HEK293 (cell line): ENCODE measurements at regions not wholly inside any gene's neighbourhood (a gene's known extent, or its start where the extent isn't known, plus 50 kb on each side); places are given as distances from the start of the nearest gene placed in this dataset.

Experiments
- CTCF ChIA-PET: fragments of 350-600 bp; formaldehyde crosslinking; extraction: SDS; loops from one replicate; lab custom pipeline; 2021; ENCODE audit warnings: antibody characterized with exemption; lab: Yijun Ruan, JAX
- POLR2A ChIA-PET: fragments of 300-600 bp; formaldehyde crosslinking; extraction: SDS; loops from one replicate; lab custom pipeline; 2020; ENCODE audit warnings: antibody characterized with exemption, inconsistent platforms; lab: Yijun Ruan, JAX
- H3K27ac ChIP-seq: fragments of 200-500 bp; sonication (Bioruptor generic); 2 replicates; pipeline ENCODE4 v1.5.1; 2014; ENCODE audit warnings: low read depth, low read length, control low read depth, inconsistent platforms; ENCODE audit errors: extremely low read depth
- H3K36me3 ChIP-seq, 2 experiments: fragments of 200-500 bp in 1 of 2; sonication (Bioruptor generic) in 1 of 2; 1 replicate in 1 of 2; 2 replicates in 1 of 2; pipeline ENCODE4 v1.5.1; 2014 to 2017; ENCODE audit warnings: inconsistent platforms in 2 of 2, low read length in 2 of 2; ENCODE audit not compliant: control insufficient read depth in 2 of 2, insufficient read depth in 1 of 2
- H3K4me1 ChIP-seq: fragments of 200-500 bp; sonication (Bioruptor generic); 2 replicates; pipeline ENCODE4 v1.5.1; 2014; ENCODE audit warnings: mild to moderate bottlenecking, low read length, inconsistent platforms; ENCODE audit not compliant: control insufficient read depth, insufficient read depth
- H3K4me3 ChIP-seq: 2 replicates; pipeline ENCODE4 v1.5.1; 2011; ENCODE audit warnings: low read depth, mild to moderate bottlenecking, control low read depth, low read length, moderate library complexity
- H3K9me3 ChIP-seq: fragments of 200-500 bp; sonication (Bioruptor generic); 2 replicates; pipeline ENCODE4 v1.5.1; 2014; ENCODE audit warnings: low read depth, low read length, inconsistent platforms; ENCODE audit not compliant: control insufficient read depth, insufficient read depth
- EGR2 ChIP-seq: fragments of 450-650 bp; formaldehyde crosslinking; IDR thresholded peaks from 2 replicates; pipeline ENCODE4 v1.5.1; 2016; ENCODE audit warnings: low read depth, missing biosample characterization, missing genetic modification characterization
- HOXC10 ChIP-seq: sonication (generic); formaldehyde crosslinking; IDR thresholded peaks from 2 replicates; pipeline ENCODE4 v1.8.1; 2023; ENCODE audit warnings: mild to moderate bottlenecking, missing genetic modification reagents
- MYNN ChIP-seq: fragments of 450-650 bp; formaldehyde crosslinking; IDR thresholded peaks from 2 replicates; pipeline ENCODE4 v1.5.1; 2016; ENCODE audit warnings: missing biosample characterization, missing genetic modification characterization, borderline replicate concordance
- ZBTB21 ChIP-seq: fragments of 450-650 bp; formaldehyde crosslinking; IDR thresholded peaks from 2 replicates; pipeline ENCODE4 v1.5.1; 2017; ENCODE audit warnings: missing biosample characterization, missing genetic modification characterization
- ZFHX2 ChIP-seq: fragments of 450-650 bp; formaldehyde crosslinking; conservative IDR thresholded peaks from 2 replicates; pipeline ENCODE4 v1.5.1; 2016; ENCODE audit warnings: missing biosample characterization, missing genetic modification characterization
- ZFP41 ChIP-seq: fragments of 450-650 bp; formaldehyde crosslinking; IDR thresholded peaks from 2 replicates; pipeline ENCODE4 v1.5.1; 2016; ENCODE audit warnings: missing biosample characterization, missing genetic modification characterization, borderline replicate concordance
- ZNF175 ChIP-seq: fragments of 450-650 bp; formaldehyde crosslinking; IDR thresholded peaks from 2 replicates; pipeline ENCODE4 v1.5.1; 2016; ENCODE audit warnings: missing biosample characterization, missing genetic modification characterization
- ZNF311 ChIP-seq: fragments of 450-650 bp; formaldehyde crosslinking; IDR thresholded peaks from 2 replicates; pipeline ENCODE4 v1.5.1; 2017; ENCODE audit warnings: missing biosample characterization, missing genetic modification characterization, borderline replicate concordance
- ZNF335 ChIP-seq: fragments of 450-650 bp; formaldehyde crosslinking; conservative IDR thresholded peaks from 2 replicates; pipeline ENCODE4 v1.5.1; 2016; ENCODE audit warnings: missing biosample characterization, missing genetic modification characterization
- ZNF341 ChIP-seq: fragments of 450-650 bp; formaldehyde crosslinking; IDR thresholded peaks from 2 replicates; pipeline ENCODE4; 2016; ENCODE audit warnings: low read depth, missing biosample characterization, missing genetic modification characterization
- ZNF561 ChIP-seq: fragments of 450-650 bp; IDR thresholded peaks from 2 replicates; pipeline ENCODE4 v1.5.1; 2018; ENCODE audit warnings: missing biosample characterization, missing genetic modification characterization, borderline replicate concordance
- ZNF785 ChIP-seq: fragments of 450-650 bp; formaldehyde crosslinking; IDR thresholded peaks from 2 replicates; pipeline ENCODE4 v1.5.1; 2016; ENCODE audit warnings: missing biosample characterization, missing genetic modification characterization
- TF ChIP-seq, protein P1 (sequence below): fragments of 450-650 bp; formaldehyde crosslinking; IDR thresholded peaks from 2 replicates; pipeline ENCODE4 v1.5.1; 2016; ENCODE audit warnings: missing biosample characterization, missing genetic modification characterization
- TF ChIP-seq, protein P2 (sequence below): sonication (generic); formaldehyde crosslinking; IDR thresholded peaks from 2 replicates; pipeline ENCODE4 v1.8.1; 2022; ENCODE audit warnings: mild to moderate bottlenecking, moderate library complexity, missing genetic modification reagents
- TF ChIP-seq, protein P3 (sequence below): fragments of 450-650 bp; formaldehyde crosslinking; IDR thresholded peaks from 2 replicates; pipeline ENCODE4 v1.5.1; 2016; ENCODE audit warnings: missing biosample characterization, missing genetic modification characterization
- TF ChIP-seq, protein P4 (sequence below): fragments of 450-650 bp; formaldehyde crosslinking; IDR thresholded peaks from 2 replicates; pipeline ENCODE4; 2016; ENCODE audit warnings: missing biosample characterization, missing genetic modification characterization

DNA sequence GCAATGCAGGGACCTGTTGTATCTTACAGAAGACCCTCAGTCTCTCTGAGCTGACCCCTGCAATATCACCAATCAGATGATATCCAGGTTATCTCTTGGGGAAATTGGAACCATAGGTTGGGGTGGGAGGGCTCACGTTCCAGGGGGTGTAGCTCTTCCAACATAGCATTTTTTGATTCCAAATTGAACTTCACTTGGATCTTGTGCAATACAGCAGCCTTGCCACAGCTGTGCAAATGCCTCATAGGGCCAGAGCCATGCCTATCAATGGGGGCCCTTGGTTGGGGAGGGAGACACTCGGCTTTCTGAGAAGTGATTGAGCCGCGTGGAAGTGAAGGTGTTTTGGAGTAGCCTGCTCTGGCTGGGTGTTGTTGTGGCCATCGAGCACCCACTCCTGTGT lies 117.2 kb upstream of the PITX1 start:
- ChIA-PET CTCF (no interaction called here), POLR2A (no interaction called here)
- TF ChIP-seq HOXC10 (CRISPR knock-in tag), result no peak
- Histone ChIP-seq H3K27ac (no peak overlapping the region), H3K4me1 (no peaks in the 10 kb centered on the region), H3K9me3 (no peaks in the 10 kb centered on the region), H3K36me3 (no peaks in the 10 kb centered on the region), H3K4me3 (no peak overlapping the region)

DNA sequence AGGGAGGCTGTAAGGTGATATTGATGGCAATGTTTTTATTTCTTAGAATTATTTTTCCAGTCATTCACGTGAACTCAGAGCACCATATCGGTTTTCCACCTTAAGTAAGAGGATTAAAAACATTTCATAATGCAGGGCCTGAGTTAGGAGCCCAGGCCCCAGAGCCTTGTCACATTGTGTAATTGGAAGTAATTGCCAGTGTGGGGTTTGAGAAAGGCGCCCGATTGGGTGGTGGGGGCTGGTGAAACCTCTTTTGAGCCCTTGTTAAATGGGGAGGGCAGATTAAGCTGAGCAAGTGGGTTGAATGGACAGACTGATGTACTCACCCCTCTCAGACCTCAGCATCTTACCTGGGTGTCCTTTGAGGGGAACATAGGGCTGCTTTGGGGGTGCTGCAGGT lies 116.7 kb upstream of the PITX1 start:
- CTCF ChIA-PET, result interaction anchor here (0.6 kb wide), 1 partner anchor 17 kb away, joined by 3 read pairs; no protein-coding TSS in a partner anchor

DNA sequence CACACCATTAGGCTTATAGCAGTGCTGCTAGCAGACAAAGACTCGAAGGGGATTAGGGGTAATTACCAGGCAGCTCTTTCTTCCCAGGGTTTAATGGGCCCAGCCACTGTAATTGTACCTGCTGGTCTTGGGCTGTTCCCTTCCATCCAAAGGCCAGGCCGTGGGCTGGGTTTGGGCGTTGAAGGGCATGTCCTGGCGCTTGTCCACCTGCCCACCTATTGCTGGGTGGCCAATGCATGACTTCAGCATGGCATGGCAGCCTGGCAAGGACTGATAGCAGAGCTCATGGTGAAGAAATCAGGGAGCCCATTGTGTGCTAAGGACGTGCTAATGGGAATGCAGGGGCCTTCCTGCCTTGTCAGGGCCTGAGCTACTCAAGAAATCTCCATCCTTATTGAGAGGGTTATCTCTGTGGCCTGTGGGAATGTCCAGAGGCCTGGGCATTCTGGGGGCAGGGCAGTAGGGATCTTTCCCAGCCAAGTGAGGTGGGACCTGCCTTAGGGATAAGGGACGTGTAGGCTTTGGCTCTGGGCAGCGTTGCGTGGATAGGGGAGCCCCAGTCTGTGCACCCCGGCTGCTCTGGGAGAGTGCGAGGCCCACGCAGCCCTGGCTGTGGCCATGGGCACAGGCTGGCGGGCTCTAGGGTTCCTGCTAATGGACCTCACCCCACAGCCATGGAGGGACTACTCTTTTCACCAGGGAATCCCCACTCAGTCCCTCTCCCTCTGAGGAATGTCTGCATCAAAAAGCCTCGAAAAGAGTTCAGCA lies 116.1 kb upstream of the PITX1 start:
- ChIA-PET POLR2A (no interaction called here), CTCF (interaction anchor here (0.6 kb wide), 1 partner anchor 18 kb away, joined by 3 read pairs; no protein-coding TSS in a partner anchor)
- H3K27ac ChIP-seq, result no peak overlapping the region
- H3K4me3 ChIP-seq, result no peak overlapping the region
- no peaks in the 10 kb centered on the region for H3K4me1 ChIP-seq
- no peaks in the 10 kb centered on the region for H3K36me3 ChIP-seq
- H3K9me3 ChIP-seq, result no peaks in the 10 kb centered on the region
- TF ChIP-seq EGR2 (tag by site-specific recombination), result peak; percentile 39; the same call in 1 of the 2 replicates
- peak; percentile 75 for TF ChIP-seq ZFHX2 (tag by site-specific recombination)
- TF ChIP-seq, protein P1, sequence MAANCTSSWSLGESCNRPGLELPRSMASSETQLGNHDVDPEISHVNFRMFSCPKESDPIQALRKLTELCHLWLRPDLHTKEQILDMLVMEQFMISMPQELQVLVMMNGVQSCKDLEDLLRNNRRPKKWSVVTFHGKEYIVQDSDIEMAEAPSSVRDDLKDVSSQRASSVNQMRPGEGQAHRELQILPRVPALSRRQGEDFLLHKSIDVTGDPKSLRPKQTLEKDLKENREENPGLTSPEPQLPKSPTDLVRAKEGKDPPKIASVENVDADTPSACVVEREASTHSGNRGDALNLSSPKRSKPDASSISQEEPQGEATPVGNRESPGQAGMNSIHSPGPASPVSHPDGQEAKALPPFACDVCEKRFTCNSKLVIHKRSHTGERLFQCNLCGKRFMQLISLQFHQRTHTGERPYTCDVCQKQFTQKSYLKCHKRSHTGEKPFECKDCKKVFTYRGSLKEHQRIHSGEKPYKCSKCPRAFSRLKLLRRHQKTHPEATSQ (tag by site-specific recombination), result no peak

More for the DNA sequence above, 116.7 kb upstream of the PITX1 start:
- Histone ChIP-seq H3K4me1 (no peaks in the 10 kb centered on the region), H3K36me3 (no peaks in the 10 kb centered on the region), H3K27ac (no peak overlapping the region), H3K4me3 (no peak overlapping the region), H3K9me3 (no peaks in the 10 kb centered on the region)
- POLR2A ChIA-PET, result no interaction called here
- TF ChIP-seq, protein P2, sequence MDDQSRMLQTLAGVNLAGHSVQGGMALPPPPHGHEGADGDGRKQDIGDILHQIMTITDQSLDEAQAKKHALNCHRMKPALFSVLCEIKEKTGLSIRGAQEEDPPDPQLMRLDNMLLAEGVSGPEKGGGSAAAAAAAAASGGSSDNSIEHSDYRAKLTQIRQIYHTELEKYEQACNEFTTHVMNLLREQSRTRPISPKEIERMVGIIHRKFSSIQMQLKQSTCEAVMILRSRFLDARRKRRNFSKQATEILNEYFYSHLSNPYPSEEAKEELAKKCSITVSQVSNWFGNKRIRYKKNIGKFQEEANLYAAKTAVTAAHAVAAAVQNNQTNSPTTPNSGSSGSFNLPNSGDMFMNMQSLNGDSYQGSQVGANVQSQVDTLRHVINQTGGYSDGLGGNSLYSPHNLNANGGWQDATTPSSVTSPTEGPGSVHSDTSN (CRISPR knock-in tag), result no peak
- no peak for TF ChIP-seq MYNN (tag by site-specific recombination)
- TF ChIP-seq ZNF311, result no peak
- TF ChIP-seq, protein P3, sequence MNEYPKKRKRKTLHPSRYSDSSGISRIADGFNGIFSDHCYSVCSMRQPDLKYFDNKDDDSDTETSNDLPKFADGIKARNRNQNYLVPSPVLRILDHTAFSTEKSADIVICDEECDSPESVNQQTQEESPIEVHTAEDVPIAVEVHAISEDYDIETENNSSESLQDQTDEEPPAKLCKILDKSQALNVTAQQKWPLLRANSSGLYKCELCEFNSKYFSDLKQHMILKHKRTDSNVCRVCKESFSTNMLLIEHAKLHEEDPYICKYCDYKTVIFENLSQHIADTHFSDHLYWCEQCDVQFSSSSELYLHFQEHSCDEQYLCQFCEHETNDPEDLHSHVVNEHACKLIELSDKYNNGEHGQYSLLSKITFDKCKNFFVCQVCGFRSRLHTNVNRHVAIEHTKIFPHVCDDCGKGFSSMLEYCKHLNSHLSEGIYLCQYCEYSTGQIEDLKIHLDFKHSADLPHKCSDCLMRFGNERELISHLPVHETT (tag by site-specific recombination), result no peak
- TF ChIP-seq, protein P4, sequence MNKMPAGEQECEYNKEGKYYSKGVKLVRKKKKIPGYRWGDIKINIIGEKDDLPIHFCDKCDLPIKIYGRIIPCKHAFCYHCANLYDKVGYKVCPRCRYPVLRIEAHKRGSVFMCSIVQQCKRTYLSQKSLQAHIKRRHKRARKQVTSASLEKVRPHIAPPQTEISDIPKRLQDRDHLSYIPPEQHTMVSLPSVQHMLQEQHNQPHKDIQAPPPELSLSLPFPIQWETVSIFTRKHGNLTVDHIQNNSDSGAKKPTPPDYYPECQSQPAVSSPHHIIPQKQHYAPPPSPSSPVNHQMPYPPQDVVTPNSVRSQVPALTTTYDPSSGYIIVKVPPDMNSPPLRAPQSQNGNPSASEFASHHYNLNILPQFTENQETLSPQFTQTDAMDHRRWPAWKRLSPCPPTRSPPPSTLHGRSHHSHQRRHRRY (tag by site-specific recombination), result no peak

DNA sequence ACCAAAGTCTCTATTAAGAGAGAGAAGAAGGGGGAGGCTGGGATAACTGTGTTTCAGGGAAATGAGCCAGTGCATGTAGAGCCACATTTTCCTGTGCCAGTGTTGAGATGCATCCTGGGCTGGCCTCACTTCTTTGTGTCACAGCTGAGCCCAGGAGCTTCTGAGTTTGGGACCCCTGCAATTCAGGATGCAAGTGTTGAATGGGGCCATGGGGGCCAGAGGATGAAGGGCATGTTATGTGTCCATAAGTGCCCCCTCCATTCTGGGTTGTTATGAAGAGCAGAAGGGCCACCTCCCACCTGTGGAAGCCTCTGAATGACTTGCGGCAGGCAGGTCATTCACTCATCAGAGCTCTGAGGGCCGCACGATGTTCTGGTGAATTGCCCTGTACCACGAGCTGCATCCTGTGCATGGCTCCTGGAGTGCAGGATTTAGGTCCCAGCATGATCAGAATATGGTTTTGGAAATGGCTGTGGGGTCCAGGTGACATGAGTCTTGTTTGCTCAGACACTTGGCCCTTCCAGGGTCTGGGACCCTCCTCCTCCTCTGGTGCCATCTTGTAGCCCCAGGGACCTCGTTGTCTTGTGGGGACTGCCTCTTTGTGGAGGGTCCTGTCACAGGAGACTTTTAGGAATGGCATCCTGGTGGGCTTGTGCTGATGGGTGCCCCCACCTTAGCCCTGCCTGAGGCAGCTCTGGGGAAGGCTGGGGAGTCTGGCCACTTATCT lies 115.4 kb upstream of the PITX1 start:
- H3K36me3 ChIP-seq, result no peaks in the 10 kb centered on the region
- CTCF ChIA-PET, result interaction anchor here (0.7 kb wide), 1 partner anchor 29 kb away, joined by 4 read pairs; no protein-coding TSS in a partner anchor
- TF ChIP-seq ZNF561 (tag by site-specific recombination) (no peak), ZNF785 (tag by site-specific recombination) (no peak), ZNF175 (tag by site-specific recombination) (no peak), ZNF335 (tag by site-specific recombination) (no peak), ZNF341 (tag by site-specific recombination) (0 out of 2 replicates have a peak, but pooled peaks have one; percentile 13), ZFP41 (tag by site-specific recombination) (no peak), ZBTB21 (tag by site-specific recombination) (no peak)
- TF ChIP-seq, all 188 proteins: peak for 1
- Histone ChIP-seq H3K4me3 (no peak overlapping the region), H3K4me1 (no peaks in the 10 kb centered on the region), H3K27ac (no peak overlapping the region), H3K9me3 (no peaks in the 10 kb centered on the region)
- POLR2A ChIA-PET, result no interaction called here
